Progenitor cell of endocrine pancreas (in vitro differentiated cells): ENCODE measurements at regions not wholly inside any gene's neighbourhood (a gene's known extent, or its start where the extent isn't known, plus 50 kb on each side); places are given as distances from the start of the nearest gene placed in this dataset.
A peak's percentile ranks its signal among the peaks of the same experiment; 100 is the strongest.

Experiments
- DNase-seq: peaks from one replicate; pipeline ENCODE4 v3.0.0; 2021; ENCODE audit warnings: low spot score; ENCODE audit not compliant: unreplicated experiment
- H3K27ac Mint-ChIP-seq: 2 replicates; pipeline ENCODE4 v1.8.0; 2021; ENCODE audit warnings: mild to moderate bottlenecking, moderate library complexity, mixed read lengths
- H3K27me3 Mint-ChIP-seq: 2 replicates; pipeline ENCODE4 v1.8.0; 2021; ENCODE audit warnings: mixed read lengths
- H3K36me3 Mint-ChIP-seq: 2 replicates; pipeline ENCODE4 v1.8.0; 2022; ENCODE audit warnings: mixed read lengths; ENCODE audit not compliant: insufficient read depth
- H3K4me1 Mint-ChIP-seq: 2 replicates; pipeline ENCODE4 v1.8.0; 2021; ENCODE audit warnings: low read depth, mixed read lengths
- H3K4me3 Mint-ChIP-seq: 2 replicates; pipeline ENCODE4 v1.8.0; 2021; ENCODE audit warnings: low read depth, mild to moderate bottlenecking, moderate library complexity, mixed read lengths
- H3K9me3 Mint-ChIP-seq: 2 replicates; pipeline ENCODE4 v1.8.0; 2021; ENCODE audit warnings: low read depth, mixed read lengths
- TF ChIP-seq, protein P1 (sequence below): fragments of 200-600 bp; sonication (generic); IDR thresholded peaks from one replicate; pipeline ENCODE4 v1.5.0; 2021; ENCODE audit warnings: antibody characterized with exemption, mild to moderate bottlenecking; ENCODE audit not compliant: unreplicated experiment

GRCh38 chr10:81386817-81387216, 488.2 kb upstream of the NRG3 start:
- no peak overlapping the region for H3K27ac Mint-ChIP-seq
- TF ChIP-seq, protein P1, sequence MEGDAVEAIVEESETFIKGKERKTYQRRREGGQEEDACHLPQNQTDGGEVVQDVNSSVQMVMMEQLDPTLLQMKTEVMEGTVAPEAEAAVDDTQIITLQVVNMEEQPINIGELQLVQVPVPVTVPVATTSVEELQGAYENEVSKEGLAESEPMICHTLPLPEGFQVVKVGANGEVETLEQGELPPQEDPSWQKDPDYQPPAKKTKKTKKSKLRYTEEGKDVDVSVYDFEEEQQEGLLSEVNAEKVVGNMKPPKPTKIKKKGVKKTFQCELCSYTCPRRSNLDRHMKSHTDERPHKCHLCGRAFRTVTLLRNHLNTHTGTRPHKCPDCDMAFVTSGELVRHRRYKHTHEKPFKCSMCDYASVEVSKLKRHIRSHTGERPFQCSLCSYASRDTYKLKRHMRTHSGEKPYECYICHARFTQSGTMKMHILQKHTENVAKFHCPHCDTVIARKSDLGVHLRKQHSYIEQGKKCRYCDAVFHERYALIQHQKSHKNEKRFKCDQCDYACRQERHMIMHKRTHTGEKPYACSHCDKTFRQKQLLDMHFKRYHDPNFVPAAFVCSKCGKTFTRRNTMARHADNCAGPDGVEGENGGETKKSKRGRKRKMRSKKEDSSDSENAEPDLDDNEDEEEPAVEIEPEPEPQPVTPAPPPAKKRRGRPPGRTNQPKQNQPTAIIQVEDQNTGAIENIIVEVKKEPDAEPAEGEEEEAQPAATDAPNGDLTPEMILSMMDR: no peak
- no peaks in the 10 kb centered on the region for H3K4me1 Mint-ChIP-seq
- no peaks in the 10 kb centered on the region for H3K36me3 Mint-ChIP-seq
- no peaks in the 10 kb centered on the region for H3K27me3 Mint-ChIP-seq
- no peak overlapping the region for H3K4me3 Mint-ChIP-seq
- DNase-seq: no peak
- H3K9me3 Mint-ChIP-seq: peaks cover 7% of the 10 kb centered on the region

- TF ChIP-seq, protein P1: no peak
- Mint-ChIP-seq H3K9me3 (no peaks in the 10 kb centered on the region), H3K36me3 (no peaks in the 10 kb centered on the region), H3K27ac (no peak overlapping the region), H3K4me1 (peaks cover 4% of the 10 kb centered on the region), H3K27me3 (no peaks in the 10 kb centered on the region), H3K4me3 (no peak overlapping the region)
- no peak for DNase-seq
These were observed 471.5 kb upstream of the NRG3 start for GRCh38 chr10:81403451-81403850.

- no peaks in the 10 kb centered on the region for H3K27me3 Mint-ChIP-seq
- no peak overlapping the region for H3K27ac Mint-ChIP-seq
- peaks cover 5% of the 10 kb centered on the region for H3K4me1 Mint-ChIP-seq
- DNase-seq: no peak
- no peak overlapping the region for H3K4me3 Mint-ChIP-seq
- no peaks in the 10 kb centered on the region for H3K9me3 Mint-ChIP-seq
- TF ChIP-seq, protein P1: no peak
- H3K36me3 Mint-ChIP-seq: no peaks in the 10 kb centered on the region
These were observed 469.6 kb upstream of the NRG3 start for GRCh38 chr10:81405399-81405798.

DNA sequence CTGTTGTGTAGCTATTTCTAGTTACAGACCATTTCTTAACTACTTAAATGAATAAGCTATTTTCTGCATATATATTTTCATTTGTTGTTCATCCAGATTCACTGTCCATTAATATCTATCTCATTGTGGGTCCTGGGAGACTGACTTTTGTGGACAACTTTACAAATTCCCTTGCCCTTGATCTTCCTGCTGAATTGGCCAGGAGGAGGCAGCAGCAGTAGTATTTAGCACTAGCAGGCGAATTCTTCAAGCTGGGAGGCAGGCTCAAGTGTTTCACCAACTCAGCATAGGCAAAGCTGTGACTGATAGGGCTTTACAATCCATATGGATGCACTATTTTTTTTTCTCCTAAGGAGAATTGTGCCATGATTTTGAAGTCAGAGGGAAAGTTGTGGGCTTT, 461.0 kb upstream of the NRG3 start:
- Mint-ChIP-seq H3K36me3 (no peaks in the 10 kb centered on the region), H3K4me3 (no peak overlapping the region), H3K27me3 (no peaks in the 10 kb centered on the region), H3K9me3 (peaks cover 4% of the 10 kb centered on the region), H3K4me1 (no peaks in the 10 kb centered on the region), H3K27ac (no peak overlapping the region)
- TF ChIP-seq, protein P1: peak; percentile 64
- peak; percentile 10 for DNase-seq

DNA sequence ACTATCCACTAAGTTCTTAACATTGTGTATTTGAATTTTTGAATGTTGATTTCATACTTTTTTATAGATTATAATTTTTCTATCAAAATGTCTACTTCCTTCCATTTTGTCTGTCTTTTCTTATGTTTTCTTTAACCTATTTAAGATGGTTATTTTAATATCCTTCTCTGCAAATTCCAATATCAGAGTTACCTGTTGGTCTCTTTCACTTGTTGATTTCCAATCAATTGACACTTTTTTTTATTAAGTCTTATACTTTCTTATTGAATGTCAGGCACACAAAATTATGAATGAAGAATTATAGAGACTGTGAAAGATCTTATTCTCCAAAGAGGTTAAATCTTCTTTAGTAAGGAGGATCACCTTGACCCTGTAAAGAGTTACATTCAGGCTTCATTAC, 448.3 kb upstream of the NRG3 start:
- Mint-ChIP-seq H3K27me3 (no peaks in the 10 kb centered on the region), H3K9me3 (peaks cover 8% of the 10 kb centered on the region), H3K27ac (no peak overlapping the region), H3K4me3 (no peak overlapping the region), H3K36me3 (no peaks in the 10 kb centered on the region), H3K4me1 (no peaks in the 10 kb centered on the region)
- TF ChIP-seq, protein P1: no peak
- no peak for DNase-seq
